ENCODE measurements at regions not wholly inside any gene's neighbourhood (a gene's known extent, or its start where the extent isn't known, plus 50 kb on each side); places are given as distances from the start of the nearest gene placed in this dataset.

DNA sequence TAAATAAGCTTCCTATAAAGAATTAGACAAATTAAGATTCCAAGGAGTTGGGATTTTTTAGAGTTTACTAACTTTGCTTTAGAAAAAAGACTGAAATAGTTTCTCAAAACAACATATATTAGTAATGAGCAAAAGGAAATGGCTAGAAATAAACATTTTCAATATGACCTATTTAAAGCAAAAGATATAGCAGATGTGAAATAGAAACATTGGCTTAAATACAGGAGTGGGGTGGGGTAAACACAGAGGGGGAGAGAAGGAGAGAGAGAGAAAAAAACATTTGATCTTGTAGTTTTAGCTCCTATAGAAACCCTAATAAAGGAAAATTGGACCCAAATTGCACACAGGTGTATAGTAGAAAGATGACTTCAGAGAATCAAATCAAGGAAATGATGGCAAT, 794.5 kb downstream of the MED13L start:
- no peaks in the 10 kb centered on the region for H3K36me3 ChIP-seq (replicated peaks in 1 of 2; ENCODE audit: control insufficient read depth in 1 of 2, insufficient read depth in 2 of 2, low read length in 2 of 2)
- H3K9me3 ChIP-seq (replicated peaks in 1 of 2; ENCODE audit: control insufficient read depth in 1 of 2, insufficient read depth in 1 of 2, low read length in 2 of 2) = no peaks in the 10 kb centered on the region
- H2AFZ ChIP-seq (ENCODE audit: insufficient read depth, low read depth, low read length, poor library complexity, severe bottlenecking) = no peak overlapping the region
- Mint-ChIP-seq H3K27me3 (ENCODE audit: low read depth in 3 of 3) (peaks cover 0 to 1% (median 0%) of the 10 kb centered on the region in 3 donors), H3K27ac (no peak overlapping the region), H3K4me3 (no peak overlapping the region), H3K4me1 (no peaks in the 10 kb centered on the region), H3K9me3 (peaks cover 0 to 7% (median 2%) of the 10 kb centered on the region in 7 donors), H3K36me3 (no peaks in the 10 kb centered on the region)
- intact Hi-C loops (cut with micrococcal nuclease) = no loop called here
- no peaks in the 10 kb centered on the region for H3K27me3 ChIP-seq (ENCODE audit: control insufficient read depth in 2 of 2, insufficient read depth in 2 of 2, low read length in 2 of 2)
- H3K9ac ChIP-seq (ENCODE audit: insufficient read depth, low read length, poor library complexity, severe bottlenecking) = no peak overlapping the region
- TF ChIP-seq, protein P1, sequence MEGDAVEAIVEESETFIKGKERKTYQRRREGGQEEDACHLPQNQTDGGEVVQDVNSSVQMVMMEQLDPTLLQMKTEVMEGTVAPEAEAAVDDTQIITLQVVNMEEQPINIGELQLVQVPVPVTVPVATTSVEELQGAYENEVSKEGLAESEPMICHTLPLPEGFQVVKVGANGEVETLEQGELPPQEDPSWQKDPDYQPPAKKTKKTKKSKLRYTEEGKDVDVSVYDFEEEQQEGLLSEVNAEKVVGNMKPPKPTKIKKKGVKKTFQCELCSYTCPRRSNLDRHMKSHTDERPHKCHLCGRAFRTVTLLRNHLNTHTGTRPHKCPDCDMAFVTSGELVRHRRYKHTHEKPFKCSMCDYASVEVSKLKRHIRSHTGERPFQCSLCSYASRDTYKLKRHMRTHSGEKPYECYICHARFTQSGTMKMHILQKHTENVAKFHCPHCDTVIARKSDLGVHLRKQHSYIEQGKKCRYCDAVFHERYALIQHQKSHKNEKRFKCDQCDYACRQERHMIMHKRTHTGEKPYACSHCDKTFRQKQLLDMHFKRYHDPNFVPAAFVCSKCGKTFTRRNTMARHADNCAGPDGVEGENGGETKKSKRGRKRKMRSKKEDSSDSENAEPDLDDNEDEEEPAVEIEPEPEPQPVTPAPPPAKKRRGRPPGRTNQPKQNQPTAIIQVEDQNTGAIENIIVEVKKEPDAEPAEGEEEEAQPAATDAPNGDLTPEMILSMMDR (IDR thresholded peaks at IDR 0.05) = no peak
- no peak overlapping the region for H3K27ac ChIP-seq (ENCODE audit: low read depth in 1 of 2, low read length in 2 of 2)
- DNase-seq = no peak
- H3K4me1 ChIP-seq (ENCODE audit: control insufficient read depth in 1 of 2, insufficient read depth in 2 of 2, low read length in 2 of 2) = no peaks in the 10 kb centered on the region
- no peak overlapping the region for H3K4me3 ChIP-seq (replicated peaks in 1 of 3; ENCODE audit: low read depth in 2 of 3, low read length in 3 of 3)
- no peak overlapping the region for H3K4me2 ChIP-seq (replicated peaks; ENCODE audit: extremely low read depth, low read length, poor library complexity, severe bottlenecking)
- H4K20me1 ChIP-seq (ENCODE audit: insufficient read depth, low read length) = no peaks in the 10 kb centered on the region
- H3K79me2 ChIP-seq (ENCODE audit: insufficient read depth, low read length) = no peaks in the 10 kb centered on the region

DNA sequence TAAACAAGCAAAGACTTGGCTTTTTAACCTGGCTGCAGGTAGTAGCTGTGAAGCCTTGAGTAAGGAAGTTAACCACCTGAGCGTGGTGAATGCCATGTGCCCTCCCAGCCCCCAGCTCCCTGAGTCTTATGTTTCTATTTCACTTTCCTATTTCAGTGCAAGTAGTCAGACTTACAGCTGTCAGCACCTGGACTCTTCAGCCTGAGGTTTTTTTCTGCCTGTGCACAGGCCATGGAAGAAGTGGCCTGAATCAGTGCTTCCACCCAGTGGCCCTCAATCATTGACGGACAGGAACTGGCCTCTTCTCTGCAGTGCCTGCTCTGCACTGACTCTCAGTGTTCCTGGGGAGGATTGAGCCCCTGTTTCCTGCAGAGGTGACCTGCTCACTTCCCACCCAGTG, 796.4 kb downstream of the MED13L start:
- intact Hi-C loops (cut with micrococcal nuclease) = no loop called here
- 89% methylated on average over 1 of the region's 2 CpGs for WGBS (ENCODE audit: insufficient coverage)
- H3K4me2 ChIP-seq (replicated peaks; ENCODE audit: extremely low read depth, low read length, poor library complexity, severe bottlenecking) = no peak overlapping the region
- H3K4me1 ChIP-seq (ENCODE audit: control insufficient read depth in 1 of 2, insufficient read depth in 2 of 2, low read length in 2 of 2) = no peaks in the 10 kb centered on the region
- no peaks in the 10 kb centered on the region for H3K9me3 ChIP-seq (replicated peaks in 1 of 2; ENCODE audit: control insufficient read depth in 1 of 2, insufficient read depth in 1 of 2, low read length in 2 of 2)
- H2AFZ ChIP-seq (ENCODE audit: insufficient read depth, low read depth, low read length, poor library complexity, severe bottlenecking) = no peak overlapping the region
- H3K9ac ChIP-seq (ENCODE audit: insufficient read depth, low read length, poor library complexity, severe bottlenecking) = no peak overlapping the region
- Mint-ChIP-seq H3K27me3 (ENCODE audit: low read depth in 3 of 3) (peaks cover 0 to under 1% (median 0%) of the 10 kb centered on the region in 3 donors), H3K4me3 (no peak overlapping the region), H3K4me1 (no peaks in the 10 kb centered on the region), H3K36me3 (no peaks in the 10 kb centered on the region), H3K27ac (no peak overlapping the region), H3K9me3 (peaks cover 0 to 6% (median 2%) of the 10 kb centered on the region in 7 donors)
- no peak overlapping the region for H3K27ac ChIP-seq (ENCODE audit: low read depth in 1 of 2, low read length in 2 of 2)
- no peaks in the 10 kb centered on the region for H4K20me1 ChIP-seq (ENCODE audit: insufficient read depth, low read length)
- no peaks in the 10 kb centered on the region for H3K27me3 ChIP-seq (ENCODE audit: control insufficient read depth in 2 of 2, insufficient read depth in 2 of 2, low read length in 2 of 2)
- H3K4me3 ChIP-seq (replicated peaks in 1 of 3; ENCODE audit: low read depth in 2 of 3, low read length in 3 of 3) = no peak overlapping the region
- DNase-seq = no peak
- TF ChIP-seq, protein P1 (IDR thresholded peaks at IDR 0.05) = no peak
- no peaks in the 10 kb centered on the region for H3K36me3 ChIP-seq (replicated peaks in 1 of 2; ENCODE audit: control insufficient read depth in 1 of 2, insufficient read depth in 2 of 2, low read length in 2 of 2)
- no peaks in the 10 kb centered on the region for H3K79me2 ChIP-seq (ENCODE audit: insufficient read depth, low read length)
